IPS-18c (cell line): ENCODE measurements at regions not wholly inside any gene's neighbourhood (a gene's known extent, or its start where the extent isn't known, plus 50 kb on each side); places are given as distances from the start of the nearest gene placed in this dataset.
"Not testable (repeated sequence)": the region's sequence is repeated elsewhere in the genome, so short reads cannot be mapped to it uniquely, and the experiment has no call there.

Experiments used
- H3K4me3 ChIP-seq: 2 replicates; pipeline ENCODE4 v1.7.0; 2013; ENCODE audit warnings: low read depth, mild to moderate bottlenecking, low read length, moderate library complexity; ENCODE audit not compliant: insufficient read depth
- H3K9me3 ChIP-seq: one replicate; pipeline ENCODE4 v1.6.1; 2013; ENCODE audit warnings: mild to moderate bottlenecking, low read length, moderate library complexity; ENCODE audit not compliant: control insufficient read depth, insufficient read depth

DNA sequence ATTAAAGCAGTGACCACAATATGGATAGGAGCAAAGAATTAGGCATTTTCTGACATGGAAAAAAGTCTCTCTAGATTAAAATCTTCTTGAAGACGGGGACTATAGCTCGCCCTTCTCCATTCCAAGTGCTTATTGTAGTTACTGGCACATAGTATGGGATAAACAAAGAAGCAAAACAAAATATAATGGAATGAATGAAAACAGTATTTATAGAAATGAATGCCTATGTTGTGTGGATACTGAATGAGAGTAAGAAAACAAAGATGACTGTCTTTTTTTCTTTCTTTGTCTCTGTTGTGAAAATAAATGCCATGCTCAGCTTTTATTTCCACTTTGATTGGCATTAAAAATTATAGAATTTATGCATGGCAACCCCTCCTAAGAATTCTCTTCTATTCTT lies 1414.3 kb upstream of the ACO1 start:
- Histone ChIP-seq H3K4me3 (no peak overlapping the region), H3K9me3 (no peaks in the 10 kb centered on the region)

GRCh38 chr9:30970812-30971211 lies 1413.6 kb upstream of the ACO1 start:
- H3K9me3 ChIP-seq = no peaks in the 10 kb centered on the region
- H3K4me3 ChIP-seq = no peak overlapping the region

GRCh38 chr9:30972654-30973053 lies 1411.8 kb upstream of the ACO1 start:
- no peaks in the 10 kb centered on the region for H3K9me3 ChIP-seq
- H3K4me3 ChIP-seq = no peak overlapping the region

DNA sequence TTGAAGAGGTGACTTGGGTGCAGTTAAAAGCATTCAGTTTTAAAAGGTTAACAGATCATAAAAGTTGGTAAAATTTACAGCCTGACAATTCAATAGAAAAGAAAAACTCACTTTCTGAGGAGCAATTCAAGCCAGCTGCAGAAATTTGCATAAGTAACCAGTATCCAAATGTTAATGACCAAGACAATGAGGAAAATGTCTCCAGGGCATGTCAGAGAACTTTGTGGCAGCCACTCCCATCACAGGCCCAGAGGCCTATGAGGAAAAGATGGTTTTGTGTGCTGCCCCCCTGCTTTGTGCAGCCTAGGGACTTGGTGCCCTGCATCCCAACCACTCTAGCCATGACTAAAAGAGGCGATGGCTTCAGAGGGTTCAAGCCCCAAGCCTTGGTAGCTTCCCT lies 1406.5 kb upstream of the ACO1 start:
- peak overlapping the region; percentile 2; the same call in 1 of the 2 replicates for H3K4me3 ChIP-seq

DNA sequence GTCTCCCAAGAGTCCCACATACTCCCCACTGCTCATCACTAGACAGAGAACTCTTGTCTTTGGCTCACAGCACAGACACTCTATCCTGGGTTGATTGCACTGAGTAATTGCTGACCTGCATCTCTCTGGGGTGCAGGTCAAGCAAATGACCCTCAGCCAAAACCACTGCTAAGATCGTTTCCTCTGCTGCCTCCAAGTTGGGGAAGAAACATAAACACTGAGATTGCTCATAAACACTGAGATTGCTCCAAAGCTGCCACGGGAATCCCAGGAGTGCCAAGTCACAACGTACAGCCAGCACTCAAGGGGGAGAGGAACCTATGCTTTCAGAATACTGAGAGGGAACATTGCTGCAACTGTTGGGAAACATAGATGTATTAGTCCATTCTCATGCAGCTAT lies 1402.1 kb upstream of the ACO1 start:
- no peaks in the 10 kb centered on the region for H3K9me3 ChIP-seq
- no peak overlapping the region for H3K4me3 ChIP-seq

More for the DNA sequence above, 1406.5 kb upstream of the ACO1 start:
- H3K9me3 ChIP-seq = no peaks in the 10 kb centered on the region

- no peaks in the 10 kb centered on the region for H3K9me3 ChIP-seq
- H3K4me3 ChIP-seq = no peak overlapping the region
Observed at GRCh38 chr9:30995956-30996738, 1388.3 kb upstream of the ACO1 start.

- Histone ChIP-seq H3K4me3 (no peak overlapping the region), H3K9me3 (no peaks in the 10 kb centered on the region)
Observed at GRCh38 chr9:30996761-30997160, 1387.7 kb upstream of the ACO1 start.

DNA sequence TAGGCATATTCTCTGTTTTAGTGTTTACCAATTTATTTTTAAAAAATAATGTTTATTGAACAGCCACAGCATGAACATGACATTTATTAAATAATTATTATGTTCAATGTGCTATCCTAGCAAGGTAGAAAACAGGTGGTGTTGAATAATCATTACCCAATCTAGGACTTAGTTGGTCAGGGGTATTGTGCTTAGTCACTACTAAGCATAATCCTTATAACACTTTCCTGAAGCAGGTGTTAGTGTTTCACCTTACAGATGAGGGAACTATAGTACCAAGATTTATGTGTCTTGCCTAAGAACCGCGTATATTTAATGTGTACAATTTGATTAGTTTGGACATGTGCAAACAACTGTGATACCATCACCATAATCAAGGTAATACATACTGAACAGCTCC lies 1387.2 kb upstream of the ACO1 start:
- no peaks in the 10 kb centered on the region for H3K9me3 ChIP-seq

DNA sequence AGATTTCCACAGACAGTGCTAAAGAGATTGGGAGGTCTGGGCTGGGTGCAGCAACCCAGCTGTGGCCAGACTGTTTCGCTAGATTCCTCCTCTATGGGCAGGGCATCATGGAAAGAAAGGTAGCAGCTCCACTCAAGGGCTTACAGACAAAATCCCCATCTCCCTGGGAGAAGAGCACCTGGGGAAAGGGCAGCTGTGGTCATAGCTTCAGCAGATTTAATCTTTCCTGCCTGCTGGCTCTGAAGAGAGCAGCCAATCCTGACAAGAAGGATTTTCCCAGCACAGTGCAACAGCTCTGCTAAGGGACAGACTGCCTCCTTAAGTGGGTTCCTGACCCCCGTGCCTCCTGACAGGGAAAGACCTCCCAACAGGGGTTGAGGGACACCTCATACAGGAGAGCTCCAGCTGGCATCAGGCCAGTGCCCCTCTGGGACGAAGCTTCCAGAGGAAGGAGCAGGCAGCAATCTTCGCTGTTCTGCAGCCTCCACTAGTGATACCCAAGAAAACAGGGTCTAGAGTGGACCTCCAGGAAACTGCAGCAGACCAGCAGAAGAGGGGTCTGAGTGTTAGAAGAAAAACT lies 1379.3 kb upstream of the ACO1 start:
- H3K9me3 ChIP-seq = no peaks in the 10 kb centered on the region
- no peak overlapping the region for H3K4me3 ChIP-seq

More for the DNA sequence above, 1387.2 kb upstream of the ACO1 start:
- H3K4me3 ChIP-seq = no peak overlapping the region

- Histone ChIP-seq H3K4me3 (no peak overlapping the region), H3K9me3 (no peaks in the 10 kb centered on the region)
Observed at GRCh38 chr9:31013371-31013770, 1371.1 kb upstream of the ACO1 start.

GRCh38 chr9:31023847-31024246 lies 1360.6 kb upstream of the ACO1 start:
- no peaks in the 10 kb centered on the region for H3K9me3 ChIP-seq
- no peak overlapping the region for H3K4me3 ChIP-seq

DNA sequence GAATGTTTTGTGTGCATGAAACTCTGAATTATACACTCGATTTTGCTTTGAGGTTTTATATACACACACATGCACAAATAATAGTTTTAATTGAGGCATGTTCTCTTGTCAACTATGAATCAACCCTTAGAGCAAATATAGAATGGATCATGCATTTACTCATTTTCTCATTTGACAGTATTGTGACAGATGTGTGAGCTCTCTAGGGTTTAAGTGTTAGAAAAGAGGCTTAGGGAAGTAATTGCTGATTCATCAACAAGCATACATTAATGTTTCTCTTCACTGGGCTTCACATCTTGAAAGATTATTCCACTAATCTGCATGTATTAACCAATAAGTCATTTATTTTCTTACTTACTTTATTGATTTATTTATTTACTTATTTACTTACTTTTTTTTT lies 1356.8 kb upstream of the ACO1 start:
- no peak overlapping the region for H3K4me3 ChIP-seq

GRCh38 chr9:31028137-31028536 lies 1356.3 kb upstream of the ACO1 start:
- Histone ChIP-seq H3K9me3 (no peaks in the 10 kb centered on the region), H3K4me3 (no peak overlapping the region)

More for the DNA sequence above, 1356.8 kb upstream of the ACO1 start:
- no peaks in the 10 kb centered on the region for H3K9me3 ChIP-seq

DNA sequence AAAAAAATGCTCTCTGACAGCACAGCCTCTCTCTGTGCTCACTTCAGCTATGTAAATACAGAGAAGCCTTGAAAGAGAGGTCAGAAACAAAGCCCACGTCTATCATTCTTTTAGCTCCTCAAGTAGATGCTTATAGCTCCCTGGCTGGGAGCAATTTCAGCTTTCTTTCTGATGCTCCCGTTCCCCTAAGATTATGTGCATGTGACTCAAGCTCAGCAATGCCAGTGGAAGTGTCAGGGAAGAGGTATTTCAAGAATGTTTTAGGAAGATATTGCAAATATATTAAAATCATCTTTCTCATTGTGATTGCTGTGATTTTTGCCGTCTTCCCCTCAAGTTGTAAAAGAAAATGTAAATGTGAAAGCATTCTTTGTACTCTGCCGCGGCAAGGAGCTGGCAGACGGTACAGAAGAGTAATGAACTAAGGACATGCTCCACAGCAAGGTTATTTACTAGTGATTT lies 1353.7 kb upstream of the ACO1 start:
- no peak overlapping the region for H3K4me3 ChIP-seq
- no peaks in the 10 kb centered on the region for H3K9me3 ChIP-seq

DNA sequence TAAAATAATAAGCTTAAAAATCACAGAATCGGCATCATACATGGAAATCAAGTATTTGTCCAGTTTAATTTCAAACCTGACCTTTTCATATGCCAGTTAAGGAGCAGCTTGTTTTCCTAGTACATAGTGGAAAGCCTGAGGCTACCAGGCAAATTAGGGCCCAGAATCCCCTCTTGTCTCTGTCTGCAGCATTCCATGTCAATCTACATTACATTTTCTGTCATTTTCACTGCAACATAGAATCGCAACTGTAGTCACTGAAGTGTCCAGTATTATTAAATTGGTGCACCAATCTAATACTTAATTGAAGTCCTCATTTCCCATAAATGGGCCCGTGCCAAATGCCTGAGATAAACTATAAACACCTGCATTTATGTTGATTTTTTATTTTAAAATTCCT lies 1352.2 kb upstream of the ACO1 start:
- Histone ChIP-seq H3K4me3 (no peak overlapping the region), H3K9me3 (no peaks in the 10 kb centered on the region)

DNA sequence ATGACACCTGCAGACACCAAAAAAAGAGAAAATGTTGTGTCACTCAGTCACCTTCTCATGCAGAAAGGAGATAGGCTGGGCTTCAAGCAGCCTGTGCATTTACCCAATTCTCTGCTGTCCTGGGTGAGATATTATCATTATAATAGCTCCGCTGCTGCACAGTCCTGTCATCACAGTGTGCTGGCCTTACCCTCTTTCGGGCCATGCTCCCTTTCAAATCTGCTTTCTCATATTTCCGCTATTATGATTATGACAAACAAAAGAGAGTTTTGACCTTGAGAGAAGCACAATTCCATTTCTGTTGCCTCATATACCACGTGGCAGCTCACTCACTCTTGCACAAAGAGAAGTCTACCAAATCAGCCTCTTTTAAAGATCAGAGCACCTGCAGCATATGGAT lies 1350.1 kb upstream of the ACO1 start:
- Histone ChIP-seq H3K9me3 (no peaks in the 10 kb centered on the region), H3K4me3 (no peak overlapping the region)

GRCh38 chr9:31040564-31040963 lies 1343.9 kb upstream of the ACO1 start:
- Histone ChIP-seq H3K4me3 (no peak overlapping the region), H3K9me3 (no peaks in the 10 kb centered on the region)

DNA sequence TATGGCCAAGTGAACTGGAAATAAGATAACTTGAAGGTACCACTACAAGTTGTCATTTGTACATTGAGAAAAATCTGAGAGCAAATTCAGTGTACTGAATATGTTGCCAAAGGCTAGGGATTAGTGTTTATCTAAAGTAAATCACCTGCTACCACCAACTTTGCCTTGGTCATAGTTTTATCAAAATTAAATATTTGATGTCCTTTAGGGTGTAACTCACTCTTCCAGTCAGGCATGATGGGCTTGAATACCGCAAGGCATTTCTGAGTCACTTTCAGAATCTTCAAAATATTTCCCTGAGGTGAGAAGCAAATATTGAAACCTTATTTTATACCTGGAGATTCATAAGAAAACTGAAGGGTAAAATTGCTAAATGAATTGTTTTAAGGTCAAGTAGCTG lies 1338.6 kb upstream of the ACO1 start:
- Histone ChIP-seq H3K4me3 (no peak overlapping the region), H3K9me3 (peaks cover 3% of the 10 kb centered on the region)

- H3K9me3 ChIP-seq = not testable (repeated sequence)
Observed at GRCh38 chr9:31061592-31061991, 1322.9 kb upstream of the ACO1 start.

More at GRCh38 chr9:31061592-31061991, 1322.9 kb upstream of the ACO1 start:
- H3K4me3 ChIP-seq = not testable (repeated sequence)
